Limb (tissue), 2 donors: ENCODE measurements at regions not wholly inside any gene's neighbourhood (a gene's known extent, or its start where the extent isn't known, plus 50 kb on each side); places are given as distances from the start of the nearest gene placed in this dataset.

Experiments
- DNase-seq, 2 donors: peaks; one replicate each; pipeline ENCODE4 v3.0.0-alpha.2; 2016; ENCODE audit errors: extremely low spot score in 2 of 2

- no peak for DNase-seq
These were observed 1249.0 kb downstream of the SLC16A7 start for GRCh38 chr12:60844875-60845274.

GRCh38 chr12:60845696-60846095 is 1249.9 kb downstream of the SLC16A7 start:
- DNase-seq: no peak

- DNase-seq: no peak
These were observed 1251.5 kb downstream of the SLC16A7 start for GRCh38 chr12:60847281-60847680.

GRCh38 chr12:60849723-60850122 is 1253.9 kb downstream of the SLC16A7 start:
- no peak for DNase-seq

- DNase-seq: no peak
These were observed 1257.6 kb downstream of the SLC16A7 start for GRCh38 chr12:60853407-60853806.

- no peak for DNase-seq
These were observed 1267.6 kb downstream of the SLC16A7 start for GRCh38 chr12:60863421-60863820.

- peak in 1 of 2 donors; percentile 28 for DNase-seq
These were observed 1276.4 kb downstream of the SLC16A7 start for GRCh38 chr12:60872219-60872618.

GRCh38 chr12:60872850-60873713 is 1277.3 kb downstream of the SLC16A7 start:
- DNase-seq: peak in 1 of 2 donors; percentile 23

- DNase-seq: no peak
These were observed 1278.3 kb downstream of the SLC16A7 start for GRCh38 chr12:60874091-60874490.

GRCh38 chr12:60920841-60921495 is 1325.1 kb downstream of the SLC16A7 start:
- DNase-seq: no peak

GRCh38 chr12:60921541-60921940 is 1325.7 kb downstream of the SLC16A7 start:
- no peak for DNase-seq

- no peak for DNase-seq
These were observed 1330.4 kb downstream of the SLC16A7 start for GRCh38 chr12:60926256-60926655.

GRCh38 chr12:60930151-60930550 is 1330.1 kb upstream of the USP15 start:
- no peak for DNase-seq

- DNase-seq: no peak
These were observed 1324.0 kb upstream of the USP15 start for GRCh38 chr12:60935981-60936761.

- no peak for DNase-seq
These were observed 1312.7 kb upstream of the USP15 start for GRCh38 chr12:60947533-60947932.

GRCh38 chr12:60967128-60967527 is 1293.1 kb upstream of the USP15 start:
- DNase-seq: no peak

- no peak for DNase-seq
These were observed 1282.2 kb upstream of the USP15 start for GRCh38 chr12:60977966-60978365.

- DNase-seq: no peak
These were observed 1279.6 kb upstream of the USP15 start for GRCh38 chr12:60980558-60980957.

- DNase-seq: no peak
These were observed 1278.7 kb upstream of the USP15 start for GRCh38 chr12:60981473-60981872.

GRCh38 chr12:60992087-60992486 is 1268.1 kb upstream of the USP15 start:
- DNase-seq: no peak

- DNase-seq: no peak
These were observed 1264.9 kb upstream of the USP15 start for GRCh38 chr12:60995256-60995825.
